NCI-H2196 (cell line): ENCODE measurements at regions not wholly inside any gene's neighbourhood (a gene's known extent, or its start where the extent isn't known, plus 50 kb on each side); places are given as distances from the start of the nearest gene placed in this dataset.

ENCODE experiments used
- DNase-seq: peaks from one replicate; lab custom pipeline; 2025; ENCODE audit not compliant: unreplicated experiment; lab: John Stamatoyannopoulos, UW

GRCh38 chr2:238697193-238698071 is 150.5 kb upstream of the TWIST2 start:
- no peak for DNase-seq

GRCh38 chr2:238698072-238698352 is 149.9 kb upstream of the TWIST2 start:
- DNase-seq = no peak

- DNase-seq = no peak
Measured at GRCh38 chr2:238698451-238699306, 149.2 kb upstream of the TWIST2 start.

GRCh38 chr2:238699307-238700116 is 148.4 kb upstream of the TWIST2 start:
- DNase-seq = no peak

- DNase-seq = no peak
Measured at GRCh38 chr2:238700117-238700457, 147.8 kb upstream of the TWIST2 start.

GRCh38 chr2:238700506-238701340 is 147.2 kb upstream of the TWIST2 start:
- no peak for DNase-seq

- DNase-seq = no peak
Measured at GRCh38 chr2:238701341-238702206, 146.3 kb upstream of the TWIST2 start.

- no peak for DNase-seq
Measured at GRCh38 chr2:238702276-238703052, 145.4 kb upstream of the TWIST2 start.

- DNase-seq = no peak
Measured at GRCh38 chr2:238703053-238703415, 144.9 kb upstream of the TWIST2 start.

- no peak for DNase-seq
Measured at GRCh38 chr2:238703436-238703835, 144.4 kb upstream of the TWIST2 start.

GRCh38 chr2:238704471-238705225 is 143.2 kb upstream of the TWIST2 start:
- no peak for DNase-seq

GRCh38 chr2:238706163-238706562 is 141.7 kb upstream of the TWIST2 start:
- no peak for DNase-seq

- no peak for DNase-seq
Measured at GRCh38 chr2:238706673-238707072, 141.2 kb upstream of the TWIST2 start.

GRCh38 chr2:238709325-238710025 is 138.4 kb upstream of the TWIST2 start:
- no peak for DNase-seq

GRCh38 chr2:238710032-238710735 is 137.7 kb upstream of the TWIST2 start:
- no peak for DNase-seq

GRCh38 chr2:238710787-238711186 is 137.1 kb upstream of the TWIST2 start:
- no peak for DNase-seq

GRCh38 chr2:238711346-238711745 is 136.5 kb upstream of the TWIST2 start:
- DNase-seq = no peak
